Coronary artery (tissue), 2 donors: ENCODE measurements at regions not wholly inside any gene's neighbourhood (a gene's known extent, or its start where the extent isn't known, plus 50 kb on each side); places are given as distances from the start of the nearest gene placed in this dataset.

ENCODE experiments used
- DNase-seq: peaks from one replicate; pipeline ENCODE4 v3.0.0-alpha.2; 2017; ENCODE audit warnings: low spot score
- H3K27ac ChIP-seq, 2 donors: fragments of 200-600 bp; sonication (generic); one replicate each; pipeline ENCODE4 v1.5.1; 2016 to 2019
- H3K4me3 ChIP-seq: fragments of 200-600 bp; sonication (generic); 2 replicates; pipeline ENCODE4 v1.5.1; 2016; ENCODE audit warnings: mild to moderate bottlenecking, moderate library complexity
- CTCF ChIP-seq: fragments of 200-600 bp; sonication (generic); IDR thresholded peaks from one replicate; pipeline ENCODE4 v1.5.1; 2019; ENCODE audit warnings: antibody characterized with exemption

DNA sequence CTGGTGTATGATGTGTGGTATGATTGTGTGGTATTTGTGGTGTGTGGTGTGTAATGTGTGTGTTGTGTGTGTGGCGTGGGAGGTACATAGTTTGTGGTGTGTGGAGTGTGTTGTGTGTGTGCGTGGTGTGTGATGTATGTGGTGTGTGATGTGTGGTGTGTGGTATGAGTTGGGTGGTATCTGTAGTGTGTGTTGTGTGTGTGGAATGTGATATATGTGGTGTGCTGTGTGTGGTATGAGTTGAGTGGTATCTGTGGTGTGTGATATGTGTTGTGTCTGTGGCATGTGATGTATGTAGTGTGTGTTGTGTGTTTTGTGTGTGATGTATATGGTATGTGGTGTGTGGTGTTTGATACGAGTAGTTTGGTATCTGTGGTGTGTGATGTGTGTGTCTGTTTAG, 272.5 kb upstream of the IRX1 start:
- no peak for DNase-seq
- H3K4me3 ChIP-seq: no peak overlapping the region
- H3K27ac ChIP-seq: no peak overlapping the region
- no peak for TF ChIP-seq CTCF

GRCh38 chr5:3322642-3323041, 273.0 kb upstream of the IRX1 start:
- TF ChIP-seq CTCF: no peak
- DNase-seq: no peak
- Histone ChIP-seq H3K4me3 (no peak overlapping the region), H3K27ac (no peak overlapping the region)

DNA sequence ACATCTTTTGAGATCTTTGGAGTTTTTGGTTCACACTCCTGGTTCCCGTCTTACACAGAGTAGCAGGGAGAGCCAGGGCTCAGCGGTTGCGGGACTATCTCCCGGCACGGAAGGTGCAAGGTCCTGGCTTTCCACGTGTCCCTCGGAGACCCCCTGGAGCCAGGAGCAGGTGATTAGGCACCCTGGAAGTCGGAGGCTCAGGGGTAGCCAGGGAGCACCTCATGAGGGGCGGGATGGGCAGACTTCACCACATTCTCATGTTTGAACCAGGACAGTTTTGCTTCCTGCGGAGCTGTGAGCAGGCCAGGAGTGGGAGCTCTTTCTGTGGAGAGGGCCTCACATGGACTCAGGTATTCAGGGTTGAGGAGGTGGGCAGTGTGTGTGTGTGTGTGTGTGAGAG, 273.7 kb upstream of the IRX1 start:
- TF ChIP-seq CTCF: no peak
- H3K4me3 ChIP-seq: no peak overlapping the region
- H3K27ac ChIP-seq: no peak overlapping the region
- DNase-seq: no peak

DNA sequence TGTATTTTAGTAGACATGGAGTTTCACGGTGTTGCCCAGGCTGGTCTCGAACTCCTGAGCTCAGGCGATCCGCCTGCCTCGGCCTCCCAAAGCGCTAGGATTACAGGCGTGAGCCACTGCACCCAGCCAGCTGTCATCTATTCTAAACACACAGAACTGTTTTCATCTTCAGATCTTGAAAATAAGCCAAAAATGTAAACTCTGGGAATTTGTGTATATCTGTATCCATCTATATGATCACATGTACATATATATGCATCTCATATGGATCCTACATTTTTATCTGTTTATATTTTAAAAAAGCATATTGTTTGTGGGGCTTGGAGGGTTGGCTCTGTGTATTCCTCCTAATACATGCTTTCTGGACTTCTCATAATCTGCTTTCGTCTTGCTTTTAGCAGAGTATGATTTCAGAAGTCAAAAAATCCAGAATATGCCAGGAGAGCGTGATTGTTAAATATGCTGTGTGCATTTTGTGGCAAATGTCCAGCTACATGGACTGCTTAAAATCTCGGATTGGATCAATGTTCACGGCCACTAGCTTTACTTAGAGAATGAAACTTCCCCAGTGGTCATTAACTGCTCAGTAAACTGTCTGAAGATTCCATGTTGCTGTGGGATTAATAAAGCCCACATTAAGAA, 274.4 kb upstream of the IRX1 start:
- no peak for TF ChIP-seq CTCF
- no peak for DNase-seq
- no peak overlapping the region for H3K4me3 ChIP-seq
- no peak overlapping the region for H3K27ac ChIP-seq

- TF ChIP-seq CTCF: no peak
- no peak overlapping the region for H3K4me3 ChIP-seq
- no peak overlapping the region for H3K27ac ChIP-seq
- no peak for DNase-seq
These were observed 275.2 kb upstream of the IRX1 start for GRCh38 chr5:3320317-3320875.

DNA sequence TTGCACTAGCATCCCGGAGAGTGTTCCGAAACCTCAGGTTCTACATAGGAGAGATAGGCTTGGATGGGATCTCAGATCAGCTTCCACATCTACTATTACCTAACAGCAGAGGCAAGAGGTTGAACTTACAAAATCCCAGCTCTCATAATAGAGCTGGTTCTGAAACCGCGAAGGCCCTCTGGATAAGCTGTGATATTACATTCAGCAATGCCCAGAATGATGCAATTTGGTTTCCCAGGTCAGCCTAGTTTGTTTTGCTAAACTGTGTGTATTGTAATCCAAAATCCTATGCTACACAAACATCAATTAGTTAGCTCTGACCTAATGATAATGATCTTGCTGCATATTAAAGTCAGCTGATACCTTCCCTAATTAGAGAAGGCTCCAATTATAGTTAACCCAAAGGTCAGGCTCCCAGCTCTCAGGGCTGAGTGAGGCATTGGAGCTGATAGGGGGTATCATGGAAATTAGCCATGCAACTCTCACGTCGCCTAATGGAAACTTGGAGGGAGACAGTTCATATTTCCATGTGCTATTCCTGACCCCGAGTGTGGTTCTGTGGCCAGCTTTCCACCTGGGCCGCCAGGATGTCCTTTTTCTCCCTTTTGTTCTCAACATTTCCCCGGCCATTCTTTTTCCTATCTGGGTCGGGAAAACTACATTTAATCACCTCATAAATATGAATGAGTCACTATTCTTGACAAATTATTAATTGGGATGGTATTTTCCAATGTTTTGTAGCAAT, 278.4 kb upstream of the IRX1 start:
- no peak overlapping the region for H3K27ac ChIP-seq
- H3K4me3 ChIP-seq: no peak overlapping the region
- TF ChIP-seq CTCF: no peak
- DNase-seq: peak; percentile 17

DNA sequence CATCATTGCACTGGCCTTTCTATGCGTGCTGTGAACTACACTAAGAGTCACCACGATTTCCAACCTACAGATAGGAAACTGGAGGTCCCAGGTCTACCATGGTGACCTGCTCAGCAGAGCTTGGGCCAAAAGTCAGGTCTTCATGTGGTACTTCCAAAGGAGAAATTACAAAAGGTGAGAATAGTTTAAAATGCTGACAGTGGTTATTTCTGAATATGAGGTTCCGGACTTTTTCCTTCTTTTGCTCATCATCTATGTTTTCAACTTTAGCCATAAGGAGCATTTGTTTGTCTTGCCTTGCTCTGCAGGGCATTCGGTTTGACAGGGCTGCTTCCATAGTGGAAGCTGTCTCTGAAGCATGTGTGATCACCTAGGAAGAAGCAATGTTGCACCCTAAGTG, 282.1 kb upstream of the IRX1 start:
- DNase-seq: no peak
- TF ChIP-seq CTCF: no peak

More for the DNA sequence above, 282.1 kb upstream of the IRX1 start:
- H3K27ac ChIP-seq: no peak overlapping the region
- no peak overlapping the region for H3K4me3 ChIP-seq
